PC-3 (cell line): ENCODE measurements at regions not wholly inside any gene's neighbourhood (a gene's known extent, or its start where the extent isn't known, plus 50 kb on each side); places are given as distances from the start of the nearest gene placed in this dataset.
"Not testable (repeated sequence)": the region's sequence is repeated elsewhere in the genome, so short reads cannot be mapped to it uniquely, and the experiment has no call there.

ENCODE experiments used
- ATAC-seq: fragments of 200-7000 bp; cut with Tn5 transposase; 2 replicates; pipeline ENCODE4 v1.9.1; 2020; ENCODE audit warnings: mild to moderate bottlenecking, moderate library complexity
- BruUV-seq: library from RNA; stranded (reverse); fragments of 400-500 nt; replicated peaks from 2 replicates; lab custom pipeline; 2021; lab: Mats Ljungman, UMichigan
- CTCF ChIA-PET: fragments of 300-600 bp; sonication (Branson Sonifier 250); formaldehyde crosslinking; loops from one replicate; lab custom pipeline; 2022; ENCODE audit warnings: antibody characterized with exemption; lab: Charles Lee
- POLR2A ChIA-PET: fragments of 300-600 bp; sonication (Branson Sonifier 250); formaldehyde crosslinking; loops from one replicate; lab custom pipeline; 2022; ENCODE audit warnings: antibody characterized with exemption; ENCODE audit not compliant: unreplicated experiment; lab: Charles Lee
- DNase-seq: peaks from one replicate; pipeline ENCODE4 v3.0.0-alpha.2; 2015
- H2AFZ ChIP-seq: fragments of 300-600 bp; sonication (generic); 2 replicates; pipeline ENCODE4 v1.6.0; 2016; ENCODE audit warnings: antibody characterized with exemption, low read length
- H3F3A ChIP-seq: fragments of 300-600 bp; sonication (generic); one replicate; pipeline ENCODE4 v1.6.0; 2017; ENCODE audit warnings: antibody characterized with exemption, low read length, control low read depth, mild to moderate bottlenecking; ENCODE audit not compliant: unreplicated experiment
- H3K27ac ChIP-seq: fragments of 300-600 bp; sonication (generic); 2 replicates; pipeline ENCODE4 v1.5.1; 2016; ENCODE audit warnings: mild to moderate bottlenecking, low read length
- H3K27me3 ChIP-seq: fragments of 300-600 bp; sonication (generic); 2 replicates; pipeline ENCODE4 v1.6.1; 2016; ENCODE audit warnings: low read length, mixed read lengths
- H3K36me3 ChIP-seq: fragments of 300-600 bp; sonication (generic); 2 replicates; pipeline ENCODE4 v1.6.1; 2016; ENCODE audit warnings: low read depth, mixed run types, low read length, mixed read lengths
- H3K4me1 ChIP-seq: fragments of 300-600 bp; sonication (generic); 2 replicates; pipeline ENCODE4 v1.5.1; 2016; ENCODE audit warnings: low read length; ENCODE audit not compliant: insufficient read depth
- H3K4me2 ChIP-seq: fragments of 300-600 bp; sonication (generic); 2 replicates; pipeline ENCODE4 v1.6.0; 2016; ENCODE audit warnings: low read length
- H3K4me3 ChIP-seq: fragments of 300-600 bp; sonication (generic); 2 replicates; pipeline ENCODE4 v1.5.1; 2016; ENCODE audit warnings: mild to moderate bottlenecking, low read length, mixed read lengths
- H3K79me2 ChIP-seq: fragments of 300-600 bp; sonication (generic); 2 replicates; pipeline ENCODE4 v1.6.1; 2017; ENCODE audit warnings: low read length, mixed read lengths
- H3K9ac ChIP-seq: fragments of 300-600 bp; sonication (generic); 2 replicates; pipeline ENCODE4 v1.6.0; 2016; ENCODE audit warnings: mild to moderate bottlenecking, low read length
- H3K9me2 ChIP-seq: fragments of 300-600 bp; sonication (generic); replicated peaks from 2 replicates; pipeline ENCODE4 v1.6.1; 2016; ENCODE audit warnings: mixed run types, low read length, mixed read lengths
- H3K9me3 ChIP-seq: fragments of 300-600 bp; sonication (generic); 2 replicates; pipeline ENCODE4 v1.6.1; 2016; ENCODE audit warnings: low read length, mixed read lengths
- H4K20me1 ChIP-seq: fragments of 300-600 bp; sonication (generic); 2 replicates; pipeline ENCODE4 v1.6.1; 2016; ENCODE audit warnings: low read length, mixed read lengths
- CTCF ChIP-seq: fragments of 300-600 bp; sonication (generic); conservative IDR thresholded peaks from 2 replicates; pipeline ENCODE4 v1.5.1; 2017; ENCODE audit warnings: antibody characterized with exemption, low read depth, mild to moderate bottlenecking, low read length
- EZH2 ChIP-seq: fragments of 300-600 bp; sonication (generic); IDR thresholded peaks from one replicate; pipeline ENCODE4 v1.6.1; 2017; ENCODE audit warnings: antibody characterized with exemption, mild to moderate bottlenecking, low read length; ENCODE audit not compliant: unreplicated experiment
- EZH2phosphoT487 ChIP-seq: fragments of 300-600 bp; sonication (generic); IDR thresholded peaks from 2 replicates; pipeline ENCODE4 v1.6.1; 2018; ENCODE audit warnings: mild to moderate bottlenecking, antibody characterized with exemption, low read length, borderline replicate concordance
- intact Hi-C: fragments of 100-400 bp; cut with micrococcal nuclease; formaldehyde crosslinking; loops from 2 replicates; pipeline ENCODE4 v1.9.0; 2023

GRCh38 chr10:117439243-117439912, 64.1 kb upstream of the PDZD8 start:
- H3K27ac ChIP-seq, result no peak overlapping the region
- peak; percentile 64 for DNase-seq
- H3K4me1 ChIP-seq, result peaks cover 13% of the 10 kb centered on the region
- intact Hi-C loops, result no loop called here
- H3K36me3 ChIP-seq, result no peaks in the 10 kb centered on the region; the same call in 1 of the 2 replicates
- CTCF ChIA-PET, result no interaction called here
- no TSS peak for BruUV-seq
- H3K4me3 ChIP-seq, result no peak overlapping the region
- H3K9me2 ChIP-seq, result no peaks in the 10 kb centered on the region
- no peaks in the 10 kb centered on the region for H4K20me1 ChIP-seq
- no peaks in the 10 kb centered on the region for H3K79me2 ChIP-seq
- no peak for ATAC-seq
- no peak overlapping the region for H3K4me2 ChIP-seq
- TF ChIP-seq EZH2 (no peak), EZH2phosphoT487 (no peak), CTCF (no peak)
- H3K9me3 ChIP-seq, result no peaks in the 10 kb centered on the region
- no peaks in the 10 kb centered on the region for H3K27me3 ChIP-seq
- no peak overlapping the region for H2AFZ ChIP-seq
- POLR2A ChIA-PET, result no interaction called here
- no peaks in the 10 kb centered on the region for H3F3A ChIP-seq
- no peak overlapping the region for H3K9ac ChIP-seq

GRCh38 chr10:117432866-117433265, 57.6 kb upstream of the PDZD8 start:
- H3K9me2 ChIP-seq, result no peaks in the 10 kb centered on the region
- no peaks in the 10 kb centered on the region for H3K36me3 ChIP-seq
- H4K20me1 ChIP-seq, result no peaks in the 10 kb centered on the region
- no peak for TF ChIP-seq EZH2phosphoT487
- no peak for TF ChIP-seq EZH2
- TF ChIP-seq CTCF, result no peak
- H3K27me3 ChIP-seq, result no peaks in the 10 kb centered on the region
- H3K4me2 ChIP-seq, result no peak overlapping the region
- ChIA-PET CTCF (no interaction called here), POLR2A (no interaction called here)
- DNase-seq, result no peak
- no peak overlapping the region for H3K4me3 ChIP-seq
- H2AFZ ChIP-seq, result no peak overlapping the region
- intact Hi-C loops, result no loop called here
- no peak overlapping the region for H3K9ac ChIP-seq
- no peaks in the 10 kb centered on the region for H3F3A ChIP-seq
- H3K9me3 ChIP-seq, result no peaks in the 10 kb centered on the region
- no TSS peak for BruUV-seq
- ATAC-seq, result no peak
- H3K4me1 ChIP-seq, result 0 out of 2 replicates have a peak, but pooled peaks cover 8% of the 10 kb centered on the region
- no peaks in the 10 kb centered on the region for H3K79me2 ChIP-seq
- H3K27ac ChIP-seq, result no peak overlapping the region

- CTCF ChIA-PET, result interaction anchor here (0.6 to 1.1 kb wide), 3 partner anchors 12 to 161 kb away, joined by 3 to 5 read pairs (median 4); no protein-coding TSS in a partner anchor
- Histone ChIP-seq H3K9ac (no peak overlapping the region), H3K9me3 (no peaks in the 10 kb centered on the region), H3K4me1 (0 out of 2 replicates have a peak, but pooled peaks cover 8% of the 10 kb centered on the region), H3K27me3 (no peaks in the 10 kb centered on the region), H3K79me2 (no peaks in the 10 kb centered on the region), H2AFZ (no peak overlapping the region), H3K36me3 (no peaks in the 10 kb centered on the region), H3K9me2 (no peaks in the 10 kb centered on the region), H3F3A (no peaks in the 10 kb centered on the region), H3K27ac (no peak overlapping the region), H4K20me1 (no peaks in the 10 kb centered on the region), H3K4me3 (no peak overlapping the region), H3K4me2 (no peak overlapping the region)
- intact Hi-C loops, result no loop called here
- POLR2A ChIA-PET, result no interaction called here
- ATAC-seq (peak; percentile 43), DNase-seq (peak; percentile 32)
- no TSS peak for BruUV-seq
- TF ChIP-seq CTCF (peak; percentile 30; the same call in 1 of the 2 replicates), EZH2 (no peak)
Observed at GRCh38 chr10:117431160-117431559, 55.9 kb upstream of the PDZD8 start.

GRCh38 chr10:117430535-117430934, 55.3 kb upstream of the PDZD8 start:
- CTCF ChIA-PET, result interaction anchor here (1.1 kb wide), 1 partner anchor 13 kb away, joined by 4 read pairs; no protein-coding TSS in a partner anchor
- H3K27ac ChIP-seq, H4K20me1 ChIP-seq, H3K9me3 ChIP-seq, H3K9me2 ChIP-seq, H3K9ac ChIP-seq, H3K4me2 ChIP-seq, ATAC-seq, H3K4me3 ChIP-seq, POLR2A ChIA-PET, H3K27me3 ChIP-seq, H3K79me2 ChIP-seq, H2AFZ ChIP-seq, H3K36me3 ChIP-seq, DNase-seq, H3K4me1 ChIP-seq, H3F3A ChIP-seq, intact Hi-C loops, BruUV-seq: not testable (repeated sequence)
